ENCODE measurements at regions not wholly inside any gene's neighbourhood (a gene's known extent, or its start where the extent isn't known, plus 50 kb on each side); places are given as distances from the start of the nearest gene placed in this dataset.
"Not testable (repeated sequence)": the region's sequence is repeated elsewhere in the genome, so short reads cannot be mapped to it uniquely, and the experiment has no call there.

DNA sequence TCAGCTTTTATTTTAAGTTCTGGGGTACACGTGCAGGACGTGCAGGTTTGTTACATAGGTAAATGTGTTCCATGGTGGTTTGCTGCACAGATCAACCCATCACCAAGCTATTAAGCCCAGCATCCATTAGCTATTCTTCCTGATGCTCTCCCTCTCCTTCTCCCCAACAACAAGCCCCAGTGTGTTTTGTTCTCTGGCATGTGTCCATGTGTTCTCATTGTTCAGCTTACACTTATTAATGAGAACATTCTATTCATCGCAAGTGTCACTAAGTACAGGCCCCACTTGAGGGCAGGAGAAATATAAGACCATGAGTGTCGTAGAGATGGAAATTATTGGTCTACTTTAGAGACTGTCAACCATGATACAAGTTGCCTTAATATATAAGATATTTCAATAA, 615.1 kb downstream of the CDH8 start:
- TF ChIP-seq POLR2A (IDR thresholded peaks at IDR 0.05) = no peak
- TF ChIP-seq, protein P1, sequence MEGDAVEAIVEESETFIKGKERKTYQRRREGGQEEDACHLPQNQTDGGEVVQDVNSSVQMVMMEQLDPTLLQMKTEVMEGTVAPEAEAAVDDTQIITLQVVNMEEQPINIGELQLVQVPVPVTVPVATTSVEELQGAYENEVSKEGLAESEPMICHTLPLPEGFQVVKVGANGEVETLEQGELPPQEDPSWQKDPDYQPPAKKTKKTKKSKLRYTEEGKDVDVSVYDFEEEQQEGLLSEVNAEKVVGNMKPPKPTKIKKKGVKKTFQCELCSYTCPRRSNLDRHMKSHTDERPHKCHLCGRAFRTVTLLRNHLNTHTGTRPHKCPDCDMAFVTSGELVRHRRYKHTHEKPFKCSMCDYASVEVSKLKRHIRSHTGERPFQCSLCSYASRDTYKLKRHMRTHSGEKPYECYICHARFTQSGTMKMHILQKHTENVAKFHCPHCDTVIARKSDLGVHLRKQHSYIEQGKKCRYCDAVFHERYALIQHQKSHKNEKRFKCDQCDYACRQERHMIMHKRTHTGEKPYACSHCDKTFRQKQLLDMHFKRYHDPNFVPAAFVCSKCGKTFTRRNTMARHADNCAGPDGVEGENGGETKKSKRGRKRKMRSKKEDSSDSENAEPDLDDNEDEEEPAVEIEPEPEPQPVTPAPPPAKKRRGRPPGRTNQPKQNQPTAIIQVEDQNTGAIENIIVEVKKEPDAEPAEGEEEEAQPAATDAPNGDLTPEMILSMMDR (IDR thresholded peaks at IDR 0.05 in 4 of 5, conservative IDR thresholded peaks at IDR 0.05 in 1 of 5) = no peak
- DNase-seq (no peak), ATAC-seq (no peak)
- H3K27me3 ChIP-seq = no peaks in the 10 kb centered on the region
- H3K4me1 ChIP-seq = no peaks in the 10 kb centered on the region
- no peak overlapping the region for H3K27ac ChIP-seq
- no peak overlapping the region for H3K4me3 ChIP-seq
- in situ Hi-C loops (cut with MboI; ENCODE audit: low sequenced_read_pairs in 4 of 4) (no loop called here), intact Hi-C loops (cut with DNase I; ENCODE audit: low total_unique reads) (no loop called here)
- no peaks in the 10 kb centered on the region for H3K36me3 ChIP-seq
- H3K9me3 ChIP-seq = no peaks in the 10 kb centered on the region

DNA sequence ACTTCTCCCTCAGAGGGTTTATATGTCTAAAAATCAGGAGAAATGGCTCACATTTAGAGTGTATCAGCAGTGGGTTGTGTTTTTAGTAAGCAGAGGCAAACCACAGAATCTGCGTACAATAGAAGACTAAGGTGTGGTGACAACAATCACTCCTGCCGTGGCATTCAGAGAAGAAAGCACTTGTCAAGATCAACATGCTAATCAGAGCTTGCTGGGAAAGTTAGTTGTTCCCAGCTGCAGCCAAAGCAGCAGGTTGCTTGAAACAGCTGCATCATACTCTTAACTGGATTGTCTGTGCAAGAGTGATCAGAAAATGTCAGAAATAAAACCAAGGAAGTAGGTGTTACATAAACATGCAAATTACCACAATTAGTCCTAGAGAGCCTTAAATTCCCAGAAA, 616.4 kb downstream of the CDH8 start:
- no peak for TF ChIP-seq POLR2A (IDR thresholded peaks at IDR 0.05)
- TF ChIP-seq, protein P1 (IDR thresholded peaks at IDR 0.05 in 4 of 5, conservative IDR thresholded peaks at IDR 0.05 in 1 of 5) = no peak
- H3K36me3 ChIP-seq = no peaks in the 10 kb centered on the region
- no peak overlapping the region for H3K4me3 ChIP-seq
- no peak for ATAC-seq
- no peaks in the 10 kb centered on the region for H3K27me3 ChIP-seq
- H3K9me3 ChIP-seq = no peaks in the 10 kb centered on the region
- no peak for DNase-seq
- in situ Hi-C loops (cut with MboI; ENCODE audit: low sequenced_read_pairs in 4 of 4) (no loop called here), intact Hi-C loops (cut with DNase I; ENCODE audit: low total_unique reads) (no loop called here)
- H3K4me1 ChIP-seq = no peaks in the 10 kb centered on the region
- no peak overlapping the region for H3K27ac ChIP-seq

DNA sequence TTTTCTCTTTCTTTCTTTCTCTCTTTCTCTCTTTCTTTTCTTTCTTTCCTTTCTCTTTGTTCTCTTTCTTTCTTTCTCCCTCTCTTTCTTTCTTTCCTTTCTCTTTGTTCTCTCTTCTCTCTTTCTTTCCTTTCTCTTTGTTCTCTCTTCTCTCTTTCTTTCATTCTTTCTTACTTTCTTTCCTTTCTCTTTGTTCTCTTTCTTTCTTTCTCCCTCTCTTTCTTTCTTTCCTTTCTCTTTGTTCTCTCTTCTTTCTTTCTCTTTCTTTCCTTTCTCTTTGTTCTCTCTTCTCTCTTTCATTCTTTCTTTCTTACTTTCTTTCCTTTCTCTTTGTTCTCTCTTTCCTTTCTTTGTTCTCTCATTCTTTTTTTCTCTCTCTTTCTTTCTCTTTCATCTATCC, 617.4 kb downstream of the CDH8 start:
- intact Hi-C loops (cut with DNase I; ENCODE audit: low total_unique reads); in situ Hi-C loops (cut with MboI; ENCODE audit: low sequenced_read_pairs in 4 of 4); H3K27me3 ChIP-seq: not testable (repeated sequence)

DNA sequence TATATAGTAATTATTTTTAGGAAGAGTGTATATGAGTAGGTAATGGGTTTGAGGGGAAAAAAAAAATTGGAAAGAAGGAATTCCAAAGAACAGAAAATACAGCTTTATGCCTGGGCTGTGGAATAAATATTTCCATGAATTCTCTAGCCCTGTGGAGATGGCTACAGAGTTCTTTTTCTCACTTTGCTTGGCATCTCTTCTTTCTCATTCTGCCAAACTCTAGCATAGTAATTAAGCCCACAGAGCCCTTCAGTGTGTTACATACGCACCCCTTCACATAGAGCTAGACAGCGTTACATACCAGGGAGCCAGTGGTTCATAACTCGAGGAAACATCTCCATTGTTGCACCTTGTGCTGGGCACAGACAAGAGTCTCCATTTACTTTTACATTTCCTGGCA, 621.1 kb downstream of the CDH8 start:
- no peak for TF ChIP-seq POLR2A (IDR thresholded peaks at IDR 0.05)
- TF ChIP-seq, protein P1 (IDR thresholded peaks at IDR 0.05 in 4 of 5, conservative IDR thresholded peaks at IDR 0.05 in 1 of 5) = no peak
- in situ Hi-C loops (cut with MboI; ENCODE audit: low sequenced_read_pairs in 4 of 4) = no loop called here
- intact Hi-C loops (cut with DNase I; ENCODE audit: low total_unique reads) = no loop called here
- Histone ChIP-seq H3K36me3 (no peaks in the 10 kb centered on the region), H3K9me3 (no peaks in the 10 kb centered on the region), H3K4me1 (no peaks in the 10 kb centered on the region), H3K4me3 (no peak overlapping the region), H3K27ac (no peak overlapping the region), H3K27me3 (no peaks in the 10 kb centered on the region)
- ATAC-seq (no peak), DNase-seq (no peak)

More for the DNA sequence above, 617.4 kb downstream of the CDH8 start:
- not testable (repeated sequence) for H3K9me3 ChIP-seq, H3K36me3 ChIP-seq, ATAC-seq, H3K4me1 ChIP-seq, DNase-seq, H3K27ac ChIP-seq, H3K4me3 ChIP-seq

DNA sequence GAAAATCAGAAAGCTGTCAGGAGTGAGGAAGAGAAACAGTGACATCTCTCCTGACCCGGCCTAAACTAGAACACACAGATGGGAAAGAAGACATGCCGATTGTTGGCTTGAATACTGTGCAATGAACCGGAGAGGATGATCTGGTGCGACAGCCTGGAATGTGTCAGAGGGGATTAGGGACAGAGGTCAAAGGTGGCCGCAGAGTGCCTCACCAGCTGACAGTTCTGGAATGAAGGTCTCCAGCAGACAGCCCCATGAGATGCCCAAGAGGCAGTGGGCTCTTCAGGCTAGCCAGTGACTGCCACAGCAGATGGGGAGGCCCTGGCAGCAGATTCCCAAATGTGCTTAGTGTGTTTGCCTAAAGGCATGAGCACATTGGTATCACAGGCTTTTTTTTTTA, 623.2 kb downstream of the CDH8 start:
- intact Hi-C loops (cut with DNase I; ENCODE audit: low total_unique reads) (no loop called here), in situ Hi-C loops (cut with MboI; ENCODE audit: low sequenced_read_pairs in 4 of 4) (no loop called here)
- no peaks in the 10 kb centered on the region for H3K9me3 ChIP-seq
- no peak for TF ChIP-seq POLR2A (IDR thresholded peaks at IDR 0.05)
- TF ChIP-seq, protein P1 (IDR thresholded peaks at IDR 0.05 in 4 of 5, conservative IDR thresholded peaks at IDR 0.05 in 1 of 5) = no peak
- no peaks in the 10 kb centered on the region for H3K36me3 ChIP-seq
- DNase-seq (no peak), ATAC-seq (no peak)
- no peak overlapping the region for H3K4me3 ChIP-seq
- H3K27me3 ChIP-seq = no peaks in the 10 kb centered on the region
- H3K27ac ChIP-seq = no peak overlapping the region
- no peaks in the 10 kb centered on the region for H3K4me1 ChIP-seq
